ENCODE measurements at regions not wholly inside any gene's neighbourhood (a gene's known extent, or its start where the extent isn't known, plus 50 kb on each side); places are given as distances from the start of the nearest gene placed in this dataset.
"Not testable (repeated sequence)": the region's sequence is repeated elsewhere in the genome, so short reads cannot be mapped to it uniquely, and the experiment has no call there.

GRCh38 chr3:16707260-16707659 lies 102.0 kb upstream of the DAZL start:
- DNase-seq (ENCODE audit: low read depth in 2 of 2): no peak

DNA sequence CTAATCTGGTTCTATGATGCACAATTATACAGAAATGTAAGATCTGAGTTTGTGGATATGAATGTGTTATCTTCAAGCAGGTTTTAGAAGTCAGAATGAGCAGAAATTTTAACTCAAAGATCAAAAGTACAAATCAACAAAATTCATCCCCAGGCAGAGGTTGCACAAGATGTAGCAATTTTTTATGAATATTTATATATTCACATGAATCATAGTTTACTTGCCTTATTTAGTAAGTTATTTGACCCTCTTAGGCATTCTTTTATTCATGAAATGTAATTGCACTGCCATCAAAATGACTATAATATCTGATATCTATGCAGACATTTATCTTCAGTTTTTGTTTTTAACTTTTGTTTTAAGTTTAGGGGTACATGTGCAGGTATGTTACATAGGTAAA lies 103.1 kb upstream of the DAZL start:
- no peak for DNase-seq (ENCODE audit: low read depth in 2 of 2)

GRCh38 chr3:16711691-16712090 lies 106.5 kb upstream of the DAZL start:
- not testable (repeated sequence) for DNase-seq (ENCODE audit: low read depth in 2 of 2)

GRCh38 chr3:16715281-16715680 lies 110.1 kb upstream of the DAZL start:
- no peak for DNase-seq (ENCODE audit: low read depth in 2 of 2)

DNA sequence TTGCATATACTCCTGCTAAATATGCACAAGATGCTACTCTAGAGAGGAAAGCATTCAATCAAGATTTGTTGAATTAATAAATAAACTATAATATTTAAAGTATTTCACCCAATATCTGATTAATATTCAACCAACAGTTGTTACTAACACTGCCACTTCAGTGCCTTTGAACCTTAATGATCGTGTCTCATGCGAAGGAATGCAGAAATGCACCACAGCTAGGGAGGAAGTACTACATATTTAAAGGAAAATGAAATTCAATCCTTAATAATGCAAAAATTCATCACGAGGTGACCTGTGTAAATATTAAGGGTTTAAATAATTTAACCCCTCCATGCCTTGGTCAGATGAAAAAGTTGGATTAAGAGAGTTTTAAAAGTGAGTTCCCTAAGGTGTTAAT lies 114.2 kb upstream of the DAZL start:
- no peak for DNase-seq (ENCODE audit: low read depth in 2 of 2)

GRCh38 chr3:16720367-16720940 lies 115.2 kb upstream of the DAZL start:
- DNase-seq (ENCODE audit: low read depth in 2 of 2): no peak

DNA sequence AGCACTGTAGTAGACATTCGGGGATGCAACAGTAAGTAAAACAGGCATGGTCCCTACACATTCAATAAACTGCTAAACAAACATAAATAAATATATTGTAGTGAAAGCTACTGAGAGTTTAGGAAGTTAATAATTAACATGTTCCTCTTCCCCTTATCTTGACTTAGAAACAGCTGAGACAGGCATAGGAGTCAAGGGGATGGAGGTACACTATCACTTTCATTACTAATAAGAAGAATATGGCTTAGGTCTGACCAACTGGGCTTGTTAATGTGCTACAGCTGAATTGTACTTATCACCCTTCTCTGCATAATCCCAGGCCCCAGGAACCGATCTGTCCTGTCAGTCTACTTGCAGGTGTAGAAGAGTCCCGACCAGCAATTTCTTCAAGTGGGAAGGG lies 116.3 kb upstream of the DAZL start:
- no peak for DNase-seq (ENCODE audit: low read depth in 2 of 2)

DNA sequence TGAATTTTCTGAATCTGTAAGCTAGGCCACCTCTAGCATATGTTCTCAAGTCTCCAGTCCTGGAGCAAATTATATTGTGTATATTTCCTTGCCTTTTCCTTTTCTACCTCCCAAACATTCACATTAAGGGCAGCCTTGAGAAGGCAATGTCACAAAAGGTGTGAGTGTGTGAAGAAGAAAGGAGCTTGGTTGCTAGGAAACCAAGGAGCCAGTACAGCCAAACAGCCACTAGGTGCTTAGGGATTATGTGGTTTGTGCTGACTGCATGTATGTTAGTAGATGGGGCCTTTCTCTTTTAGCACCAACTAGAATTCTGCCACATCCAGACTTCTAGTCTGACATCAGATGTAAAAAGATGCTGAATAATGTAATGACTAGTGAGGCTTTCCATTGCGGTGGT lies 118.8 kb upstream of the DAZL start:
- no peak for DNase-seq (ENCODE audit: low read depth in 2 of 2)

DNA sequence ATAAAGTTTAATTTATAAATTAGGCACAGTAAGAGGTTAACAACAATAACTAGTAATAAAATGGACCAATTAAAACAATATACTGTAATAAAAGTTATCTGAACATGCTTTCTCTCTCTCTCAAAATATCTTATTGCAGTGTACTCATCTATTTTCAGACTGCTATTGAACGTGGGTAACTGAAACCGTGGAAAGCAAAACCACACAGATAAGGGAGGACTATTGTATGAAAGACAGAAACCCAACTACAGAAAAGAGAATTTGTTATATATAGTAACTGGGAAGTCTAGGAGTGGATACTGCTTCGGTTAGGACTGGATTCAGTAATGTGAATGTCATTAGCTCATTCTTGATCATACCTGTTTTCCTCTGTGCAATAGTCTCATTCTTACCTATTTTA lies 119.3 kb upstream of the DAZL start:
- no peak for DNase-seq (ENCODE audit: low read depth in 2 of 2)

DNA sequence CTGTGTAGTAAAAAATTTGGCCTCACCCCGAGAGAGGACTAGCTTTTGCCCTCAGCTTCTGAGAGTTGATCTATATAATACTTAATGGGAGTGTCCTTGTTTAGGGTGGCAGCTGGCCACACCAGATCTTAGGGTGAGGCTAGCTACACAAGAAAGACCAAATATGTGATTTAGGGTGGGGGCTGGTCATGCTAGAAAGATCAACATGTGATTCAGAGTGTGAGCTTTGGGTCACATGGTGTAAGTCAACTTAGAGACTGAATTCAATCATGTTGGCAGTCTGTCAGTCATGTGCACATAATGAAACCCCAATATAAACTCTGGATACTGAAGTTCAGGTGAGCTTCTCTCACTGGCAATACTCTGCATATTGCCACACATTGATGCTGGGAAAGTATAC lies 120.7 kb upstream of the DAZL start:
- DNase-seq (ENCODE audit: low read depth in 2 of 2): no peak

GRCh38 chr3:16728770-16729745 lies 123.8 kb upstream of the DAZL start:
- DNase-seq (ENCODE audit: low read depth in 2 of 2): no peak

DNA sequence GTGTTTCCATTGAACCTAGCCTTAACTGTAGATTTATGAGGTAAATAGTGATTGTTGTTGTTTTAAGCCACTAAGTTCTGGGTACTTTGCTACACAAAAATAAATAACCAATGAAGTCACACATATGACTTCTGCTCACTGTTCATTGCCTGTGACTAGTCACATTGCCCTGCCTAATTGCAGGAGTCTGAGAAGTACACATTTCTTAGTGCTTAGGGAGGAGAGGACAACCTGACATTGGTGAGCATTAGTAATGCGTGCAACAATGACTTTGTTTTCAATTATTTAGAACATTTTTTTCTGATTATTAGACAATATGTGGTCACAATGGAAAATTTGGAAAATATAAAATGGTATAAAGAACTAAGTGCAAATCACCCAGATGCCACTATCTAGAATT lies 133.2 kb upstream of the DAZL start:
- no peak for DNase-seq (ENCODE audit: low read depth in 2 of 2)

GRCh38 chr3:16739541-16740105 lies 134.4 kb upstream of the DAZL start:
- no peak for DNase-seq (ENCODE audit: low read depth in 2 of 2)

GRCh38 chr3:16740515-16740914 lies 135.3 kb upstream of the DAZL start:
- DNase-seq (ENCODE audit: low read depth in 2 of 2): no peak

- DNase-seq (ENCODE audit: low read depth in 2 of 2): no peak
Measured at GRCh38 chr3:16741103-16741758, 136.0 kb upstream of the DAZL start.

- DNase-seq (ENCODE audit: low read depth in 2 of 2): no peak
Measured at GRCh38 chr3:16741890-16742289, 136.7 kb upstream of the DAZL start.

DNA sequence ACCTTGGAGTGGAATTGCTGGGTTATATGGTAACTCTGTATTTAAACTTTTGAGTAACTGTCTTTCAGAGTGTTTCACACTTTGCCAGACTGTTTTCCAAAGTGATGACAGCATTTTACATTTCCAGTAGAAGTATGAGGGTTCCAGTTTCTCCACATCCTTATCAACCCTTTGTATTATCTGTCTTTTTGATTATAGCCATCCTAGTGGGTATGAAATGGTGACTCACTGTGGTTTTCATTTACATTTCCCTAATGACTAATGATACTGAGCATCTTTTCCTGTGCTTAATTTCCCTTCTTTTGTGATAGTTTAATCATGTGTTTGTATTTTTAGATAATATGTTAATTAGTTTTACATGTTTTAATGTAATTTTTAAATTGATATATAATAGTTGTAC lies 138.1 kb upstream of the DAZL start:
- no peak for DNase-seq (ENCODE audit: low read depth in 2 of 2)

- no peak for DNase-seq (ENCODE audit: low read depth in 2 of 2)
Measured at GRCh38 chr3:16759227-16759903, 125.4 kb upstream of the PLCL2 start.

DNA sequence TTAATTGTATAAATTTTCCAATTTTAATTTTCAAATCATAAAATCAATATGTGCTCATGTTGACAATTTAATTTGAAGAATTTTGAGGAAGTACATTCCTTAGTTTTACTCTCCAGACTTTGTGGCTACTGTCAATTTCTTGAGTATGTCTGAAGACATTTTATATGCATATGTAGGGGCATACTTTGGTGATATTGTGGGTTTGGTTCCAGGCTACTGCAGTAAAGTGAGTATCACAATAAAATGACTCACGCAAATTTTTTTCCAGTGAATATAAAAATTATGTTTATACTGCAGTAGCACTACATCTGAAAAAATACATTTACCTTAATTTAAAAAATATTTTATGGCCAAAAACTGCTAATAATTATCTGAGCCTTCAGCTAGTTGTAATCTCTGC lies 123.2 kb upstream of the PLCL2 start:
- no peak for DNase-seq (ENCODE audit: low read depth in 2 of 2)

DNA sequence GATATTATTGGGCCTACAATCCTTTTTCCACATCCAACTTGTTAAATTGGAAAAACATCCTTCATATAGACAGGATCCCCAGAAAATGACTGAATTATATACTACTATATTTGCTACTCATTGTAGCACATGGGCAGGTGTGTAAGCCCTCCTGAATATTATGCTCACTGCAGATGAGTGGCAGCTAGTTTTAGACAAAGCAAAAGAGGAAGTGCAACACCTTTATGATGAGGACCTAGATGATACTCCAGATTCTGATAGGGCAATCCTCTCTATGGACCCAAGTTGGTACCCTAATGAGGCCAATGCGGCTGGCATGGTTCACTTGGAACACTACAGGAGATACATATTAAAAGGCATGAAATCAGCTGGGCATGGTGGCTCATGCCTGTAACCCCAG lies 119.1 kb upstream of the PLCL2 start:
- no peak for DNase-seq (ENCODE audit: low read depth in 2 of 2)

GRCh38 chr3:16767006-16767405 lies 117.7 kb upstream of the PLCL2 start:
- DNase-seq (ENCODE audit: low read depth in 2 of 2): no peak

DNA sequence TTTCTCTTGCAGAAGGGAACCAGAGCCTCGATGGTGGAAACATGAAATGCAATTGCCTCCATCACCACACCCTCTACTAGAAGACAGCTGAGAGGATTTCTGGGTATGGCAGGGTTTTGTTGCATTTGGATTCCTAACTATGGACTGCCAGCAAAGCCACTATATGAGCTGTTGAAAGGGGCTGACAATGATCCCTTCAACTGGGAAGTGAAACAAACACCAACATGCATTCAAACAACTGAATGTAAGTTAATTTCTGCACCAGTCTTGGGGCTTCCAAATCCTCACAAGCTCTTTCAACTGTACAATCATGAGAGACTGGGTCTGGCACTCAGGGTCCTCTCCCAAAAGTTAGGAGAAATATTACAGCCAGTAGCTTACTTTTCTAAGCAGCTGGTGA lies 116.7 kb upstream of the PLCL2 start:
- no peak for DNase-seq (ENCODE audit: low read depth in 2 of 2)

Data from dermis microvascular lymphatic vessel endothelial cell (primary cell).